ENCODE measurements at regions not wholly inside any gene's neighbourhood (a gene's known extent, or its start where the extent isn't known, plus 50 kb on each side); places are given as distances from the start of the nearest gene placed in this dataset.
A peak's percentile ranks its signal among the peaks of the same experiment; 100 is the strongest.

GRCh38 chr16:51353055-51353454, 202.0 kb upstream of the SALL1 start:
- no peak for TF ChIP-seq CTCF (IDR thresholded peaks at IDR 0.05; ENCODE audit: low read depth, low read length, missing control alignments)
- in situ Hi-C loops (cut with HindIII; ENCODE audit: low sequenced_read_pairs), result no loop called here
- DNase-seq (ENCODE audit: low read depth), result no peak
- H3K4me3 ChIP-seq (ENCODE audit: low read depth, low read length), result no peak overlapping the region

- no peak for TF ChIP-seq CTCF (IDR thresholded peaks at IDR 0.05; ENCODE audit: low read depth, low read length, missing control alignments)
- H3K4me3 ChIP-seq (ENCODE audit: low read depth, low read length), result no peak overlapping the region
- in situ Hi-C loops (cut with HindIII; ENCODE audit: low sequenced_read_pairs), result no loop called here
- no peak for DNase-seq (ENCODE audit: low read depth)
These were observed 198.6 kb upstream of the SALL1 start for GRCh38 chr16:51349626-51350025.

- peak; percentile 8 for DNase-seq (ENCODE audit: low read depth)
- in situ Hi-C loops (cut with HindIII; ENCODE audit: low sequenced_read_pairs), result no loop called here
- no peak overlapping the region for H3K4me3 ChIP-seq (ENCODE audit: low read depth, low read length)
- TF ChIP-seq CTCF (IDR thresholded peaks at IDR 0.05; ENCODE audit: low read depth, low read length, missing control alignments), result no peak
These were observed 192.3 kb upstream of the SALL1 start for GRCh38 chr16:51343411-51343810.

- DNase-seq (ENCODE audit: low read depth), result no peak
- in situ Hi-C loops (cut with HindIII; ENCODE audit: low sequenced_read_pairs), result no loop called here
- no peak for TF ChIP-seq CTCF (IDR thresholded peaks at IDR 0.05; ENCODE audit: low read depth, low read length, missing control alignments)
- H3K4me3 ChIP-seq (ENCODE audit: low read depth, low read length), result no peak overlapping the region
These were observed 190.1 kb upstream of the SALL1 start for GRCh38 chr16:51341204-51341603.

- peak; percentile 23 for TF ChIP-seq CTCF (IDR thresholded peaks at IDR 0.05; ENCODE audit: low read depth, low read length, missing control alignments)
- DNase-seq (ENCODE audit: low read depth), result no peak
- in situ Hi-C loops (cut with HindIII; ENCODE audit: low sequenced_read_pairs), result no loop called here
- H3K4me3 ChIP-seq (ENCODE audit: low read depth, low read length), result no peak overlapping the region
These were observed 186.6 kb upstream of the SALL1 start for GRCh38 chr16:51337662-51338061.

GRCh38 chr16:51328733-51329132, 177.7 kb upstream of the SALL1 start:
- no peak for TF ChIP-seq CTCF (IDR thresholded peaks at IDR 0.05; ENCODE audit: low read depth, low read length, missing control alignments)
- in situ Hi-C loops (cut with HindIII; ENCODE audit: low sequenced_read_pairs), result no loop called here
- H3K4me3 ChIP-seq (ENCODE audit: low read depth, low read length), result no peak overlapping the region
- no peak for DNase-seq (ENCODE audit: low read depth)

- no peak for TF ChIP-seq CTCF (IDR thresholded peaks at IDR 0.05; ENCODE audit: low read depth, low read length, missing control alignments)
- DNase-seq (ENCODE audit: low read depth), result peak; percentile 19
- in situ Hi-C loops (cut with HindIII; ENCODE audit: low sequenced_read_pairs), result no loop called here
- H3K4me3 ChIP-seq (ENCODE audit: low read depth, low read length), result no peak overlapping the region
These were observed 175.9 kb upstream of the SALL1 start for GRCh38 chr16:51327001-51327400.

All from astrocyte of the cerebellum (primary cell).